Mucosa of descending colon (tissue), 3 donors: ENCODE measurements at regions not wholly inside any gene's neighbourhood (a gene's known extent, or its start where the extent isn't known, plus 50 kb on each side); places are given as distances from the start of the nearest gene placed in this dataset.

Source experiments
- ATAC-seq: fragments of 200-7000 bp; cut with Tn5 transposase; one replicate; pipeline ENCODE4 v1.9.1; 2020; ENCODE audit warnings: mild to moderate bottlenecking, moderate library complexity
- DNase-seq, 3 donors: peaks; one replicate each; pipeline ENCODE4 v3.0.0-alpha.2; 2020
- H3K36me3 ChIP-seq: fragments of 200-600 bp; one replicate; pipeline ENCODE4 v1.8.0; 2021; ENCODE audit warnings: low read depth, mild to moderate bottlenecking
- H3K4me1 ChIP-seq: fragments of 200-600 bp; one replicate; pipeline ENCODE4 v1.8.0; 2021; ENCODE audit warnings: low read depth, mild to moderate bottlenecking
- H3K4me3 ChIP-seq: fragments of 200-600 bp; one replicate; pipeline ENCODE4 v1.8.0; 2021; ENCODE audit warnings: mild to moderate bottlenecking
- H3K9me3 ChIP-seq: fragments of 200-600 bp; one replicate; pipeline ENCODE4 v1.8.0; 2021; ENCODE audit warnings: mild to moderate bottlenecking
- CTCF ChIP-seq: fragments of 200-600 bp; IDR thresholded peaks from one replicate; pipeline ENCODE4 v1.8.0; 2022; ENCODE audit warnings: antibody characterized with exemption, mild to moderate bottlenecking
- intact Hi-C, 2 donors: fragments of 100-400 bp; cut with DNase I in 1 of 2; cut with micrococcal nuclease in 1 of 2; formaldehyde crosslinking; loops; one replicate each; pipeline versions ENCODE4 v1.11.0 to v1.11.1; 2022; cut with DNase I, micrococcal nuclease
- donor health status: DM: no; HTN: no; CAD: no; lungs with moderate emphysema.
- donor health status: DM: no; HTN: no; CAD: no.
- donor health status: DM: no; HTN: yes; CAD: no.

- H3K9me3 ChIP-seq, result no peaks in the 10 kb centered on the region
These were observed 52.4 kb upstream of the PARP11 start for GRCh38 chr12:3925621-3926020.

DNA sequence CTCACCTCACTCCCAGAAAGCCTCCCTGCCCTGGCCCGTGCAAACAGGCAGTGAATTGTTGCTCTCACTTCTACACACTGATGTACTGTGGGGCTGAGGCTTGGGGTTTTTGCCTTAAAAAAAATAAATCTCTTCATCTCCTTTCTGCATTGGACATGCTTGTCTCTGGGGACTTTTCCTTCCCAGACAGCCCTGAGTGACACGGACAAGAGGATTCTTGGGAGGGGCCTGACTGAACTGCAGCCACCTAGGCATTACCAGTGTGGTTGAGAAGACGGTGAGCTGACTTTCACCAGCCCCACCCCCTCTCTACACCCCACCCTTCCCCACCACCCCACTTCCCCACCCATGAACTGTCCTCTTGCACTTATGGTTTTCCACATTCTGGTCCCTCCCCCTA is 51.6 kb upstream of the PARP11 start:
- ATAC-seq (no peak), DNase-seq (no peak)
- Histone ChIP-seq H3K4me3 (no peak overlapping the region), H3K9me3 (no peaks in the 10 kb centered on the region), H3K36me3 (no peaks in the 10 kb centered on the region), H3K4me1 (no peaks in the 10 kb centered on the region)
- intact Hi-C loops, result no loop called here
- no peak for TF ChIP-seq CTCF

More at GRCh38 chr12:3925621-3926020, 52.4 kb upstream of the PARP11 start:
- no peaks in the 10 kb centered on the region for H3K36me3 ChIP-seq
- ATAC-seq (no peak), DNase-seq (no peak)
- H3K4me3 ChIP-seq, result no peak overlapping the region
- intact Hi-C loops, result no loop called here
- no peaks in the 10 kb centered on the region for H3K4me1 ChIP-seq
- TF ChIP-seq CTCF, result no peak

DNA sequence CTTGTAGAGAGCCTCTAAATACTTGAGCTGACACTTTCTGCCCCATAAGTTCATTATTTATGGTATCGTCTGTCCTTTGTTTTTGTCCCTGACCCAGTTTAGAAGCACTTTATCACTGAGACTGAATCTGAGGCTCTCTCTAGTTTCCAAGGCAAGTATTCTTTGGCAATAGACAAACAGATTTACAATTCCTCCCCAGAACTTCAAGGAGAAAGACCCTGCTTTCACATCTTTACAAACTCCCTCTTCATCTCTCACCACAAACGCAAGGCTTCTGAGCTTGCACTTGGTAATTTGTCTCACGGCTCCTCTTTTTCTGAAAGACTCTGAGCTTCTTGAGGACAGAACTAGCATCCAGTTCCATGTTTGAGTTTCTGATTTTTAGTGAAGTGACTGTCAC is 49.8 kb upstream of the PARP11 start:
- intact Hi-C loops, result no loop called here
- no peak for TF ChIP-seq CTCF
- Histone ChIP-seq H3K36me3 (no peaks in the 10 kb centered on the region), H3K4me3 (no peak overlapping the region), H3K9me3 (no peaks in the 10 kb centered on the region), H3K4me1 (no peaks in the 10 kb centered on the region)
- ATAC-seq (no peak), DNase-seq (no peak)
